OCI-LY1 (cell line): ENCODE measurements at regions not wholly inside any gene's neighbourhood (a gene's known extent, or its start where the extent isn't known, plus 50 kb on each side); places are given as distances from the start of the nearest gene placed in this dataset.
"Not testable (repeated sequence)": the region's sequence is repeated elsewhere in the genome, so short reads cannot be mapped to it uniquely, and the experiment has no call there.

ENCODE experiments used
- H2AFZ ChIP-seq: fragments of 200-600 bp; sonication (generic), shearing (Covaris generic); 2 replicates; pipeline ENCODE4 v1.6.0; 2014; ENCODE audit warnings: antibody characterized with exemption, mild to moderate bottlenecking, low read length
- H3F3A ChIP-seq: fragments of 200-600 bp; sonication (generic), shearing (Covaris generic); 2 replicates; pipeline ENCODE4 v1.6.0; 2014; ENCODE audit warnings: mild to moderate bottlenecking, antibody characterized with exemption, low read length, moderate library complexity; ENCODE audit not compliant: insufficient read depth
- H3K27ac ChIP-seq: fragments of 200-600 bp; sonication (generic); 2 replicates; pipeline ENCODE4 v1.5.1; 2014; ENCODE audit warnings: low read length, mixed run types, mild to moderate bottlenecking, low read depth; ENCODE audit not compliant: poor library complexity, severe bottlenecking
- H3K27me3 ChIP-seq: fragments of 200-600 bp; sonication (generic); 2 replicates; pipeline ENCODE4 v1.6.0; 2014; ENCODE audit warnings: antibody characterized with exemption, mild to moderate bottlenecking, low read length, moderate library complexity; ENCODE audit not compliant: insufficient read depth
- H3K36me3 ChIP-seq: fragments of 200-600 bp; sonication (generic); 2 replicates; pipeline ENCODE4 v1.6.1; 2014; ENCODE audit warnings: mild to moderate bottlenecking, antibody characterized with exemption, low read length, moderate library complexity, mixed read lengths; ENCODE audit not compliant: insufficient read depth
- H3K4me1 ChIP-seq: fragments of 200-600 bp; sonication (generic); 2 replicates; pipeline ENCODE4 v1.5.1; 2014; ENCODE audit warnings: mild to moderate bottlenecking, low read length, moderate library complexity; ENCODE audit not compliant: insufficient read depth, severe bottlenecking
- H3K4me2 ChIP-seq: fragments of 200-600 bp; sonication (generic), shearing (Covaris generic); 2 replicates; pipeline ENCODE4 v1.6.1; 2014; ENCODE audit warnings: low read length
- H3K4me3 ChIP-seq: fragments of 200-600 bp; sonication (generic); 2 replicates; pipeline ENCODE4 v1.5.1; 2014; ENCODE audit warnings: low read length, low read depth, mild to moderate bottlenecking, mixed read lengths; ENCODE audit not compliant: poor library complexity, severe bottlenecking
- H3K79me2 ChIP-seq: fragments of 200-600 bp; shearing (Covaris generic); 2 replicates; pipeline ENCODE4 v1.6.1; 2016; ENCODE audit warnings: mixed run types, low read length, mixed read lengths; ENCODE audit not compliant: insufficient read depth
- H3K9ac ChIP-seq: fragments of 200-600 bp; sonication (generic), shearing (Covaris generic); 2 replicates; pipeline ENCODE4 v1.6.1; 2014; ENCODE audit warnings: mild to moderate bottlenecking, low read length, mixed read lengths
- H3K9me2 ChIP-seq: fragments of 200-600 bp; sonication (generic), shearing (Covaris generic); 2 replicates; pipeline ENCODE4 v1.6.1; 2014; ENCODE audit warnings: low read depth, mild to moderate bottlenecking, low read length, mixed read lengths
- H3K9me3 ChIP-seq: fragments of 200-600 bp; shearing (Covaris generic); 2 replicates; pipeline ENCODE4 v1.6.1; 2014; ENCODE audit warnings: low read length, mixed read lengths
- H4K20me1 ChIP-seq: fragments of 200-600 bp; sonication (generic), shearing (Covaris generic); 2 replicates; pipeline ENCODE4 v1.6.0; 2016; ENCODE audit warnings: mild to moderate bottlenecking, low read length; ENCODE audit not compliant: insufficient read depth
- EZH2 ChIP-seq: fragments of 200-600 bp; sonication (generic), shearing (Covaris generic); IDR thresholded peaks from 2 replicates; pipeline ENCODE4 v1.8.0; 2017; ENCODE audit warnings: borderline replicate concordance, mixed run types, mild to moderate bottlenecking, antibody characterized with exemption, low read length, moderate library complexity, mixed read lengths
- TF ChIP-seq, protein P1 (sequence below): fragments of 200-600 bp; sonication (generic), shearing (Covaris generic); IDR thresholded peaks from 2 replicates; pipeline ENCODE4 v1.5.1; 2017; ENCODE audit warnings: mild to moderate bottlenecking, antibody characterized with exemption, low read length, moderate library complexity, mixed read lengths

DNA sequence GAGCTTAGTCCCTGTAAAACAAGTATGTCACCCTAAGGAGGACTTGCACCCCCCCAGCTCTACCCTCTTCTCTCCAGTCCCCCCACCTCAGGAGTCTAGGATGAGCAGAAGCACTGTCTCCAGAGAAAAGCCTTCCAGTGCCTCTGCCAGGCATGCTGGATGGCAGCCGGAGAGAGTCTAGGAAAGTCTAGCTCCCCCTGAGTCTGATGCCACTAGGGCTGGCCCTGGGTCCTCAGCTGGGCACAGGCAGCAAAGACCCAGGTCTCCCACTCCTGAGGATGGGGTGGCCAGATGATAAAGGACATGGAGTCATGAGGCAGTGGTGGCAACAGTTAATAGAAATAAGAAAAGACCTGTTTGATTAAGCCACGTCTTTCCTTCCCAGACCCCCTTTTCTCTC, 225.6 kb downstream of the CYP26B1 start:
- Histone ChIP-seq H3K79me2 (no peaks in the 10 kb centered on the region), H3K4me1 (no peaks in the 10 kb centered on the region), H3F3A (no peaks in the 10 kb centered on the region), H4K20me1 (no peaks in the 10 kb centered on the region), H2AFZ (no peak overlapping the region), H3K4me2 (no peak overlapping the region), H3K9me2 (no peaks in the 10 kb centered on the region), H3K36me3 (no peaks in the 10 kb centered on the region), H3K9me3 (peaks cover 5% of the 10 kb centered on the region; the same call in 1 of the 2 replicates), H3K27me3 (no peaks in the 10 kb centered on the region), H3K27ac (no peak overlapping the region), H3K4me3 (no peak overlapping the region), H3K9ac (no peak overlapping the region)
- TF ChIP-seq EZH2: no peak
- TF ChIP-seq, protein P1, sequence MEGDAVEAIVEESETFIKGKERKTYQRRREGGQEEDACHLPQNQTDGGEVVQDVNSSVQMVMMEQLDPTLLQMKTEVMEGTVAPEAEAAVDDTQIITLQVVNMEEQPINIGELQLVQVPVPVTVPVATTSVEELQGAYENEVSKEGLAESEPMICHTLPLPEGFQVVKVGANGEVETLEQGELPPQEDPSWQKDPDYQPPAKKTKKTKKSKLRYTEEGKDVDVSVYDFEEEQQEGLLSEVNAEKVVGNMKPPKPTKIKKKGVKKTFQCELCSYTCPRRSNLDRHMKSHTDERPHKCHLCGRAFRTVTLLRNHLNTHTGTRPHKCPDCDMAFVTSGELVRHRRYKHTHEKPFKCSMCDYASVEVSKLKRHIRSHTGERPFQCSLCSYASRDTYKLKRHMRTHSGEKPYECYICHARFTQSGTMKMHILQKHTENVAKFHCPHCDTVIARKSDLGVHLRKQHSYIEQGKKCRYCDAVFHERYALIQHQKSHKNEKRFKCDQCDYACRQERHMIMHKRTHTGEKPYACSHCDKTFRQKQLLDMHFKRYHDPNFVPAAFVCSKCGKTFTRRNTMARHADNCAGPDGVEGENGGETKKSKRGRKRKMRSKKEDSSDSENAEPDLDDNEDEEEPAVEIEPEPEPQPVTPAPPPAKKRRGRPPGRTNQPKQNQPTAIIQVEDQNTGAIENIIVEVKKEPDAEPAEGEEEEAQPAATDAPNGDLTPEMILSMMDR: no peak

DNA sequence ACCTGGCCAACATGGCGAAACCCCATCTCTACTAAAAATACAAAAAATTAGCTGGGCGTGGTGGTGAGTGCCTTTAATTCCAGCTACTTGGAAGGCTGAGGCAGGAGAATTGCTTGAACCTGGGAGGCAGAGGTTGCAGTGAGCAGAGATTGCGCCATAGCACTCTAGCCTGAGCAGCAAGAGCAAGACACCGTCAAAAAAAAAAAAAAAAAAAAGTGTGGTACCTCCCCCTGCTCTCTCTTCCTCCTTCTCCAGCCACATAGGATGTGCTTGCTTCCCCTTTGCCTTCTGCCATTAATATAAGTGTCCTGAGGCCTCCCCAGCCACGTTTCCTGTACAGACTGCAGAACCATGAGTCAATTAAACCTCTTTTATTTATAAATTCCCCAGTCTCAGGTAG, 226.8 kb downstream of the CYP26B1 start:
- H4K20me1 ChIP-seq, H3K4me3 ChIP-seq, H3K27ac ChIP-seq, H3K36me3 ChIP-seq, H3K9me3 ChIP-seq, H3K4me2 ChIP-seq, H3K79me2 ChIP-seq, H2AFZ ChIP-seq, H3K27me3 ChIP-seq, H3K9ac ChIP-seq, H3K4me1 ChIP-seq, H3F3A ChIP-seq, H3K9me2 ChIP-seq: not testable (repeated sequence)

DNA sequence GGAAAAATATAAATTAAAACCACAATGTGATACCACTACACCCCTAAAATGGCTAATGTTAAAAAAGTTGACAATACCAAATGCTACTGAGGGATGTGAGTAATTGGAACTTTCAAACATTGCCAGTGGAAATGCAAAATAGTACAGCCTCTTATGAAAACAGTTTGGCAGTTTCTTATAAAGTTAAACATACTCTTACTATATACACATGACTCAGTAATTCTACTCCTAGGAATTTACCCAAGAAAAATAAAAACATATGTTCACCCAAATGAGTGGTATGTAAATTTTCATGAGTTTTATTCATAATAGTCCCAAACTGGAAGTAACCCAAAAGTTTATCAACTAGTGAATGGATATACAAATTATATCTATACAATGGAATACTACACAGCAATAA, 228.0 kb downstream of the CYP26B1 start:
- Histone ChIP-seq H3K9ac (no peak overlapping the region), H3K36me3 (no peaks in the 10 kb centered on the region), H3K79me2 (no peaks in the 10 kb centered on the region), H3K27me3 (no peaks in the 10 kb centered on the region), H3K4me3 (no peak overlapping the region), H3K4me1 (no peaks in the 10 kb centered on the region), H3K9me3 (peaks cover 5% of the 10 kb centered on the region; the same call in 1 of the 2 replicates), H3K4me2 (no peak overlapping the region), H3F3A (no peaks in the 10 kb centered on the region), H2AFZ (no peak overlapping the region), H3K27ac (no peak overlapping the region), H3K9me2 (no peaks in the 10 kb centered on the region), H4K20me1 (no peaks in the 10 kb centered on the region)
- no peak for TF ChIP-seq EZH2

DNA sequence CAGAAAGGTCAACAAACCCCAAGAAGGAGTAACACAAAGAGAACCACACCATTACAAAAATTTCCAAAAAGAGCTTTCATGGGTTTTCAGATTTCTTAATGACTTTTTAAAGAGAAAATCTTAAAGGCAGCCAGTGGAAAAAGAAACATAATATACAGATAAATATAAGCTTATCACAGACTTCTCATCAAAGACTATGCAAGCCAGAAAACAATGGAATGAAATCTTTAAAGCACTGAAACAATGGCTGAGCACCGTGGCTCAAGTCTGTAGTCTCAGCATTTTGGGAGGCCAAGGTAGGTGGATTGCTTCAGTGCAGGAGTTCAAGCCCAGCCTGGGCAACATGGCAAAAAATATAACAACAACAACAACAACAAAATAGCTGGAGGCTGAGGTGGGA, 237.4 kb downstream of the CYP26B1 start:
- Histone ChIP-seq H3K4me1 (no peaks in the 10 kb centered on the region), H4K20me1 (no peaks in the 10 kb centered on the region), H3K4me2 (no peak overlapping the region), H3K9me3 (no peaks in the 10 kb centered on the region), H3K9ac (no peak overlapping the region), H3K9me2 (no peaks in the 10 kb centered on the region), H3K36me3 (no peaks in the 10 kb centered on the region), H3F3A (no peaks in the 10 kb centered on the region), H3K27me3 (no peaks in the 10 kb centered on the region), H3K4me3 (no peak overlapping the region), H3K79me2 (no peaks in the 10 kb centered on the region), H3K27ac (no peak overlapping the region), H2AFZ (no peak overlapping the region)
- TF ChIP-seq EZH2: no peak
- TF ChIP-seq, protein P1: no peak
